Neural progenitor cell (in vitro differentiated cells): ENCODE measurements at regions not wholly inside any gene's neighbourhood (a gene's known extent, or its start where the extent isn't known, plus 50 kb on each side); places are given as distances from the start of the nearest gene placed in this dataset.

Source experiments
- EZH2 ChIP-seq: fragments of 200-600 bp; sonication (generic); IDR thresholded peaks from 2 replicates; pipeline ENCODE4 v1.6.1; 2017; ENCODE audit warnings: antibody characterized with exemption, mild to moderate bottlenecking, moderate library complexity
- TF ChIP-seq, protein P1 (sequence below): fragments of 200-600 bp; sonication (generic); IDR thresholded peaks from 2 replicates; pipeline ENCODE4 v1.5.1; 2017; ENCODE audit warnings: antibody characterized with exemption, mild to moderate bottlenecking

GRCh38 chr2:206863716-206864115 lies 75.6 kb upstream of the CPO start:
- TF ChIP-seq, protein P1, sequence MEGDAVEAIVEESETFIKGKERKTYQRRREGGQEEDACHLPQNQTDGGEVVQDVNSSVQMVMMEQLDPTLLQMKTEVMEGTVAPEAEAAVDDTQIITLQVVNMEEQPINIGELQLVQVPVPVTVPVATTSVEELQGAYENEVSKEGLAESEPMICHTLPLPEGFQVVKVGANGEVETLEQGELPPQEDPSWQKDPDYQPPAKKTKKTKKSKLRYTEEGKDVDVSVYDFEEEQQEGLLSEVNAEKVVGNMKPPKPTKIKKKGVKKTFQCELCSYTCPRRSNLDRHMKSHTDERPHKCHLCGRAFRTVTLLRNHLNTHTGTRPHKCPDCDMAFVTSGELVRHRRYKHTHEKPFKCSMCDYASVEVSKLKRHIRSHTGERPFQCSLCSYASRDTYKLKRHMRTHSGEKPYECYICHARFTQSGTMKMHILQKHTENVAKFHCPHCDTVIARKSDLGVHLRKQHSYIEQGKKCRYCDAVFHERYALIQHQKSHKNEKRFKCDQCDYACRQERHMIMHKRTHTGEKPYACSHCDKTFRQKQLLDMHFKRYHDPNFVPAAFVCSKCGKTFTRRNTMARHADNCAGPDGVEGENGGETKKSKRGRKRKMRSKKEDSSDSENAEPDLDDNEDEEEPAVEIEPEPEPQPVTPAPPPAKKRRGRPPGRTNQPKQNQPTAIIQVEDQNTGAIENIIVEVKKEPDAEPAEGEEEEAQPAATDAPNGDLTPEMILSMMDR = no peak
- TF ChIP-seq EZH2 = no peak
